ENCODE measurements at regions not wholly inside any gene's neighbourhood (a gene's known extent, or its start where the extent isn't known, plus 50 kb on each side); places are given as distances from the start of the nearest gene placed in this dataset.

DNA sequence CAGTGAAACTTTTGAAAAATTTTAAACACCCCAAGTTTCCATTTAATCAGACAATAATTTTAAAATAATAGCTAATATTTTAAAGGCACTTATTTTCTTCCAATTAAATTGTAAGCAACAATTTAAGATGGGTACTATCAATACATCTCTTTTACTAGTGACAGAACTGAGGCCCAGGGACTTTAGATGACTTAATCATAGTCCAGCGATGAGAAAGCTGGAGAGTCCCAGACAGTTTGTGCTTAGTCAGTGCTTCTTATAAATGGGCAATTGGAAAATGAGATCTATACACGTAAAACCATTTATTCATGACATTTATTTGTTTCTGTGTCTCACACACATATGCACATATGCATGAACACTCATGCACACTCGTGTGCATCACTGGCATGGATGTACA lies 2063.5 kb downstream of the PCDH9 start:
- Histone ChIP-seq H3K27me3 (ENCODE audit: control insufficient read depth in 1 of 2, insufficient read depth in 2 of 2, low read length in 1 of 2) (no peaks in the 10 kb centered on the region), H3K9me3 (ENCODE audit: control insufficient read depth, low read length) (no peaks in the 10 kb centered on the region), H3K4me3 (ENCODE audit: low read length in 2 of 2) (no peak overlapping the region), H3K4me1 (ENCODE audit: control insufficient read depth in 1 of 2, insufficient read depth in 2 of 2, low read length in 2 of 2) (no peaks in the 10 kb centered on the region), H3K36me3 (ENCODE audit: control insufficient read depth in 1 of 2, insufficient read depth in 2 of 2, low read length in 1 of 2) (no peaks in the 10 kb centered on the region), H3K27ac (ENCODE audit: low read depth in 1 of 2, low read length in 2 of 2) (no peak overlapping the region)
- DNase-seq (no peak), ATAC-seq (ENCODE audit: low FRiP score) (no peak)
- WGBS, 2 donors = 74 to 82% methylated on average over 3 of the region's 3 CpGs
- intact Hi-C loops (cut with DNase I) = no loop called here

DNA sequence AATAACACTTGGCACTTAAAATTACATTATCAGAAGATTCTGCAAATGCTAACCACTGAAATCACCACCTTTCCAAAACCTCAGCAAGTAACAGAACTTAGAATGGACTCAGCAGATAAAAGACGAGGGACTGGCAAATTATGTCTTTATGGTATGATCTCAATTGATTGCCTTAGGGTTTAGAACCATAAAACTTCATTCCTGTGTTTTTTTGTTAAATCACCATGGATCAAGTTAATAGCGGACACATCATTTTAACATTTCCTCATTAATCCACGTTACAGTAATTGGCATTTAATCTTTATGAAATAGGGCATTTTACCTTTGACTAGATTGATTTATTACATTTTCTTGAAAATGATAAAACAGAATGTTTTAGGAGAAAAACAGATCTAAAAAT lies 2070.3 kb downstream of the PCDH9 start:
- Histone ChIP-seq H3K4me3 (ENCODE audit: low read length in 2 of 2) (no peak overlapping the region), H3K4me1 (ENCODE audit: control insufficient read depth in 1 of 2, insufficient read depth in 2 of 2, low read length in 2 of 2) (no peaks in the 10 kb centered on the region), H3K27ac (ENCODE audit: low read depth in 1 of 2, low read length in 2 of 2) (no peak overlapping the region), H3K9me3 (ENCODE audit: control insufficient read depth, low read length) (no peaks in the 10 kb centered on the region), H3K27me3 (ENCODE audit: control insufficient read depth in 1 of 2, insufficient read depth in 2 of 2, low read length in 1 of 2) (no peaks in the 10 kb centered on the region), H3K36me3 (ENCODE audit: control insufficient read depth in 1 of 2, insufficient read depth in 2 of 2, low read length in 1 of 2) (no peaks in the 10 kb centered on the region)
- intact Hi-C loops (cut with DNase I) = no loop called here
- whole genome bisulfite sequencing, 2 donors = 36 to 38% methylated on average over 3 of the region's 3 CpGs
- DNase-seq (no peak), ATAC-seq (ENCODE audit: low FRiP score) (no peak)

DNA sequence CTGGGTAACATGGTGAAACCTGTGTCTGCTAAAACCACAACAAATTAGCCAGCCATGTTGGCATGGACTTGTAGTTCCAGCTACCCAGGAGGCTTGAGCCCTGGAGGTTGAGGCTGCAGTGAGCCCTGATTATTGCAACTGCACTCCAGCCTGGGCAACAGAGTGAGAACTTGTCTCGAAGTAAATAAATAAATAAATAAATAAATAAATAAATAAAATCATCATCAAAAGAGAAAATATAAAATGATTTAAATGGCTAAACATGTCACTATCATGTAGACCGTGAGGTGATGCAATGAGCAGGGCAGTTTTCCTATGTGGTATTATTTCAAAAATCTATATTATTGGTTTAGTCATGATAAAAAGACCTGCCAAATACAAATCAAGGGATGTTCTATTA lies 2074.3 kb downstream of the PCDH9 start:
- DNase-seq = no peak
- Histone ChIP-seq H3K4me1 (ENCODE audit: control insufficient read depth in 1 of 2, insufficient read depth in 2 of 2, low read length in 2 of 2) (no peaks in the 10 kb centered on the region), H3K9me3 (ENCODE audit: control insufficient read depth, low read length) (no peaks in the 10 kb centered on the region), H3K27ac (ENCODE audit: low read depth in 1 of 2, low read length in 2 of 2) (no peak overlapping the region), H3K27me3 (ENCODE audit: control insufficient read depth in 1 of 2, insufficient read depth in 2 of 2, low read length in 1 of 2) (no peaks in the 10 kb centered on the region), H3K36me3 (ENCODE audit: control insufficient read depth in 1 of 2, insufficient read depth in 2 of 2, low read length in 1 of 2) (no peaks in the 10 kb centered on the region), H3K4me3 (ENCODE audit: low read length in 2 of 2) (no peak overlapping the region)
- 89 to 93% methylated on average over 2 of the region's 2 CpGs for WGBS, 2 donors
- intact Hi-C loops (cut with DNase I) = no loop called here
- ATAC-seq (ENCODE audit: low FRiP score) = no peak

DNA sequence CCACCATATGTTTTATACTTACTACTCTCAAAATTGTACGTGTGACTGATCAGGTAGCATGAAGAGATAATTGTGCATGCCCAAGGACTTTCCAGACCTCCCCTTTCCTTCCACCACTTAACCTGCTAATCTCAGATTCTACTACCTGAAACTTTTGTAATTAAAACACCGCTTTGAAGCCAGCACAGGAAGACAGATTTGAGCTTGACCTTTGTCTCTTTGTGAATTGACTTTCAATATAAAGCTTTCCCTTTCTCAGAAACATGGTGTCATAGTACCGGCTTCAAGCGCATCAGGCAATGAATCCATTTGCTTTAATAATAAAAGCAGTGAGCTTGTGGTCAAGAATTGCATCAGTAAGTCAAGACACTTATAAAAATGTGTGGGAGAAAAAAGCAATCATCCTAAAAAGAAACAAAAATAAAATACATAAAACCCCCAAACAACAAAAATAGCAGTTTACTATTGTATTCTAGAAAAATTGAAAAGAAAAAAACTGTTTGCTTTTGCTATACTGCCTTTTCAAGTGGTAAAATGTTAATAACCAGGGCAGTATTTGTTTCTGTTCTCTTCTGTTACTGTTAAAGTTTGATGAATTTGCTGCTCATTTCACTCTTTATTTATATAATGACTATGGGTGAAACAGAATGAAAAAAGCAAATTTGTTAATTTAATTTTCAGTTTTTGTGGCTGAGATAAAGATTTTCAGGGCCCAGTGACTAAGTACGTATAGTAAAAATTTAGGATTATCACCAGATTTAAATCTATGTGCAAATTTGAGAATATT lies 2075.3 kb downstream of the PCDH9 start:
- no peaks in the 10 kb centered on the region for H3K36me3 ChIP-seq (ENCODE audit: control insufficient read depth in 1 of 2, insufficient read depth in 2 of 2, low read length in 1 of 2)
- H3K4me3 ChIP-seq (ENCODE audit: low read length in 2 of 2) = no peak overlapping the region
- no peaks in the 10 kb centered on the region for H3K9me3 ChIP-seq (ENCODE audit: control insufficient read depth, low read length)
- DNase-seq (no peak), ATAC-seq (ENCODE audit: low FRiP score) (no peak)
- no peak overlapping the region for H3K27ac ChIP-seq (ENCODE audit: low read depth in 1 of 2, low read length in 2 of 2)
- intact Hi-C loops (cut with DNase I) = no loop called here
- no peaks in the 10 kb centered on the region for H3K4me1 ChIP-seq (ENCODE audit: control insufficient read depth in 1 of 2, insufficient read depth in 2 of 2, low read length in 2 of 2)
- no peaks in the 10 kb centered on the region for H3K27me3 ChIP-seq (ENCODE audit: control insufficient read depth in 1 of 2, insufficient read depth in 2 of 2, low read length in 1 of 2)
- 91 to 92% methylated on average over 5 of the region's 5 CpGs for WGBS, 2 donors

DNA sequence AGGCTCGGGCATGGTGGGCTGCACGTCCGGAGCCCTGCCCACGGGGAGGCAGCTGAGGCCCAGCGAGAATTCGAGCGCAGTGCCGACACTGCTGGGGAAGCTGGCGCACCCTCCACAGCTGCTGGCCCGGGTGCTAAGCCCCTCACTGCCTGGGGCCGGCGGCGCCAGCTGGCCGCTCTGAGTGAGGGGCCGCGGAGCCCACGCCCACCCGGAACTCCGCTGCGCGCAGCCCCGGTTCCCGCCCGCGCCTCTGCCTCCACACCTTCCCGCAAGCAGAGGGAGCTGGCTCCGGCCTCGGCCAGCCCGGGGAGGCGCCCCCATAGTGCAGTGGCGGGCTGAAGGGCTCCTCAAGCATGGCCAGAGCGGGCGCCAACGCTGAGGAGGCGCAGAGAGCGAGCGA lies 2080.4 kb downstream of the PCDH9 start:
- ATAC-seq (ENCODE audit: low FRiP score) = no peak
- no peak overlapping the region for H3K4me3 ChIP-seq (ENCODE audit: low read length in 2 of 2)
- DNase-seq = no peak
- intact Hi-C loops (cut with DNase I) = no loop called here
- H3K36me3 ChIP-seq (ENCODE audit: control insufficient read depth in 1 of 2, insufficient read depth in 2 of 2, low read length in 1 of 2) = no peaks in the 10 kb centered on the region
- WGBS, 2 donors = 94% methylated on average over 37 of the region's 37 CpGs
- no peaks in the 10 kb centered on the region for H3K27me3 ChIP-seq (ENCODE audit: control insufficient read depth in 1 of 2, insufficient read depth in 2 of 2, low read length in 1 of 2)
- no peak overlapping the region for H3K27ac ChIP-seq (ENCODE audit: low read depth in 1 of 2, low read length in 2 of 2)
- H3K9me3 ChIP-seq (ENCODE audit: control insufficient read depth, low read length) = no peaks in the 10 kb centered on the region
- no peaks in the 10 kb centered on the region for H3K4me1 ChIP-seq (ENCODE audit: control insufficient read depth in 1 of 2, insufficient read depth in 2 of 2, low read length in 2 of 2)

DNA sequence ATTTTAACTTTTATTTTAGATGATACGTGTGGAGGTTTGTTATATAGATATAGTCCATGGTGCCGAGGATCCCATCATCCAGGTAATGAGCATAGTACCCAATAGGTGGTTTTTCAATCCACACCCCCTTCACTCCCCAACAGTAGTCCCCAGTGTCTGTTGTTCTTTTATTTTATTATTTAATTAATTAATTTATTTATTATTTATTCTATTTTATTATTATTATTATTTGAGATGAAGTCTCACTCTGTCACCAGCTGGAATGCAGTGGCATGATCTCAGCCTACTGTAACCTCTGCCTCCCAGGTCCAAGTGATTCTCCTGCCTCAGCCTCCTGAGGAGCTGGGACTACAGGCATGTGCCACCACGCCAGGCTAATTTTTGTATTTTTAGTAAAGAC lies 2086.2 kb downstream of the PCDH9 start:
- Histone ChIP-seq H3K36me3 (ENCODE audit: control insufficient read depth in 1 of 2, insufficient read depth in 2 of 2, low read length in 1 of 2) (no peaks in the 10 kb centered on the region), H3K4me3 (ENCODE audit: low read length in 2 of 2) (no peak overlapping the region), H3K4me1 (ENCODE audit: control insufficient read depth in 1 of 2, insufficient read depth in 2 of 2, low read length in 2 of 2) (no peaks in the 10 kb centered on the region), H3K9me3 (ENCODE audit: control insufficient read depth, low read length) (no peaks in the 10 kb centered on the region), H3K27ac (ENCODE audit: low read depth in 1 of 2, low read length in 2 of 2) (no peak overlapping the region), H3K27me3 (ENCODE audit: control insufficient read depth in 1 of 2, insufficient read depth in 2 of 2, low read length in 1 of 2) (no peaks in the 10 kb centered on the region)
- DNase-seq = no peak
- WGBS, 2 donors = 96% methylated on average over 3 of the region's 3 CpGs
- intact Hi-C loops (cut with DNase I) = no loop called here
- ATAC-seq (ENCODE audit: low FRiP score) = no peak

DNA sequence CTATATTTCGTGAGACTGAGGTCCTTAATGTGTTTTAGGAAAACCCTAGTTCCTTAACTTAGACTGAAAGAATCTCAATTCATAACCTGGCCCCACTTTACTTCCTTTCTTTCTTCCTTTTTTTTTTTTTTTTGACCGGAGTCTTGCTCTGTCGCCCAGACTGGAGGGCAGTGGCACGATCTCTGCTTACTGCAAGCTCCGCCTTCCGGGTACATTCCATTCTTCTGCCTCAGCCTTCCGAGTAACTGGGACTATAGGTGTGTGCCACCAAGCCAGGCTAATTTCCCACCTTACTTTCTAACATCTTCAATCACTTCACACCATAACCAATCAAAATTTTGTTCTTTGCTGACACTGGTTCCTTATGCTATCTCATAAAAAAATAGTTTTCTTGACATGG lies 2097.0 kb downstream of the PCDH9 start:
- no peak overlapping the region for H3K4me3 ChIP-seq (ENCODE audit: low read length in 2 of 2)
- H3K27me3 ChIP-seq (ENCODE audit: control insufficient read depth in 1 of 2, insufficient read depth in 2 of 2, low read length in 1 of 2) = no peaks in the 10 kb centered on the region
- H3K4me1 ChIP-seq (ENCODE audit: control insufficient read depth in 1 of 2, insufficient read depth in 2 of 2, low read length in 2 of 2) = no peaks in the 10 kb centered on the region
- no peak for ATAC-seq (ENCODE audit: low FRiP score)
- intact Hi-C loops (cut with DNase I) = no loop called here
- no peaks in the 10 kb centered on the region for H3K9me3 ChIP-seq (ENCODE audit: control insufficient read depth, low read length)
- H3K36me3 ChIP-seq (ENCODE audit: control insufficient read depth in 1 of 2, insufficient read depth in 2 of 2, low read length in 1 of 2) = no peaks in the 10 kb centered on the region
- WGBS, 2 donors = 53 to 54% methylated on average over 7 of the region's 7 CpGs
- no peak for DNase-seq
- no peak overlapping the region for H3K27ac ChIP-seq (ENCODE audit: low read depth in 1 of 2, low read length in 2 of 2)

DNA sequence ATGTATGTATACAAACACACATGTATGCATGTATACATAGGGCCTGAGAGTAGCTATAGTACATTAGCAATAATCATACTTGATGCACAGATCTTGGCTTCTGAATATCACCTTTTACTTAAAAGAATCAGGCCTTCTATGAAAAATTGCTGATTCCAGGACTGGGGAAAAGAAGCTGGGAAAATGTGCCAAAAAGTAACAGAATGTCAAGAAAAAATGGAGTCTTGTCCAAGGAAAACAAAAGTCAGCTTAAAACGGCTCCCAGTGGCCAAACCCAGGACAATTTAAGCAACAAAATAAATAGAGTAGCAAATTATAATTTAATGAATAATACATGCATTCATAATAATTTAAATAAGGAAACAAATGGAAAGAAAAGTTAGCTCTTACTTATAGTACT lies 2104.9 kb downstream of the PCDH9 start:
- Histone ChIP-seq H3K36me3 (ENCODE audit: control insufficient read depth in 1 of 2, insufficient read depth in 2 of 2, low read length in 1 of 2) (no peaks in the 10 kb centered on the region), H3K4me1 (ENCODE audit: control insufficient read depth in 1 of 2, insufficient read depth in 2 of 2, low read length in 2 of 2) (no peaks in the 10 kb centered on the region), H3K4me3 (ENCODE audit: low read length in 2 of 2) (no peak overlapping the region), H3K27me3 (ENCODE audit: control insufficient read depth in 1 of 2, insufficient read depth in 2 of 2, low read length in 1 of 2) (no peaks in the 10 kb centered on the region), H3K9me3 (ENCODE audit: control insufficient read depth, low read length) (no peaks in the 10 kb centered on the region), H3K27ac (ENCODE audit: low read depth in 1 of 2, low read length in 2 of 2) (no peak overlapping the region)
- intact Hi-C loops (cut with DNase I) = no loop called here
- ATAC-seq (ENCODE audit: low FRiP score) (no peak), DNase-seq (no peak)
- 1 to 8% methylated on average over 1 of the region's 1 CpG for WGBS, 2 donors

DNA sequence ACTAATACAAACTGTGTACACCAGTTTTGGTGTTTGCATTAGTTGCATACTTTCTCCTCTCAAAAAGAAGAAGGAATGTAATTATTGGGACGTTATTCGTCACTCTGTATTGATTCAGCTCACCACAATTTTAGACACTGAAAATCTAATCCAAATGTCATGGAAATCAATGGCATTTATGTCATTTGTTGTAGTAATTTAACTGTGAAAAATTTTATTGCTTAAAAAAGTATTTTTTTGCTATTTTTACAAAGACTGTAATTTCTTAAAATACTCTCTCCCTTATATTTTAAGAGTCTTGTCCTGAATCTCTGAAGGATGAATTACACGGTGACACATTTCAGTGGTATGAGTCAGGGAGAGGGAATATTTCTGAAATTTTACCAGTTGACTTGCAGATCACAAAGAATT lies 2117.6 kb downstream of the PCDH9 start:
- no peaks in the 10 kb centered on the region for H3K4me1 ChIP-seq (ENCODE audit: control insufficient read depth in 1 of 2, insufficient read depth in 2 of 2, low read length in 2 of 2)
- DNase-seq (no peak), ATAC-seq (ENCODE audit: low FRiP score) (no peak)
- no peaks in the 10 kb centered on the region for H3K36me3 ChIP-seq (ENCODE audit: control insufficient read depth in 1 of 2, insufficient read depth in 2 of 2, low read length in 1 of 2)
- WGBS, 2 donors = 26 to 42% methylated on average over 3 of the region's 3 CpGs
- no peak overlapping the region for H3K27ac ChIP-seq (ENCODE audit: low read depth in 1 of 2, low read length in 2 of 2)
- H3K9me3 ChIP-seq (ENCODE audit: control insufficient read depth, low read length) = no peaks in the 10 kb centered on the region
- intact Hi-C loops (cut with DNase I) = no loop called here
- no peaks in the 10 kb centered on the region for H3K27me3 ChIP-seq (ENCODE audit: control insufficient read depth in 1 of 2, insufficient read depth in 2 of 2, low read length in 1 of 2)
- H3K4me3 ChIP-seq (ENCODE audit: low read length in 2 of 2) = no peak overlapping the region
